HCT116 (cell line): ENCODE measurements at regions not wholly inside any gene's neighbourhood (a gene's known extent, or its start where the extent isn't known, plus 50 kb on each side); places are given as distances from the start of the nearest gene placed in this dataset.
A peak's percentile ranks its signal among the peaks of the same experiment; 100 is the strongest.

Experiments used
- ATAC-seq: fragments of 200-7000 bp; cut with Tn5 transposase; 2 replicates; pipeline ENCODE4 v1.9.1; 2020; ENCODE audit warnings: mild to moderate bottlenecking, moderate library complexity
- BruUV-seq: library from RNA; stranded (reverse); fragments of 400-500 nt; replicated peaks from 2 replicates; lab custom pipeline; 2021; lab: Mats Ljungman, UMichigan
- CTCF ChIA-PET: fragments of 300-600 bp; sonication (Branson Sonifier 250); formaldehyde crosslinking; loops from one replicate; lab custom pipeline; 2021; ENCODE audit warnings: antibody characterized with exemption; lab: Charles Lee
- POLR2A ChIA-PET: fragments of 300-600, 350-600 bp; sonication (Branson Sonifier 250); formaldehyde crosslinking; loops from one replicate; lab custom pipeline; 2021; ENCODE audit warnings: antibody characterized with exemption; lab: Charles Lee
- RAD21 ChIA-PET, 2 experiments: fragments of 300-600 bp; sonication (Branson Sonifier 250); formaldehyde crosslinking; loops; one replicate each; lab custom pipeline; 2023; ENCODE audit warnings: low total read pairs in 2 of 2; ENCODE audit not compliant: uncharacterized antibody in 2 of 2, unreplicated experiment in 2 of 2, low non-redundant PET in 1 of 2; lab: Charles Lee
- DNase-seq: peaks from one replicate; pipeline ENCODE4 v3.0.0-alpha.2; 2010; ENCODE audit warnings: low read depth, low spot score
- H2AFZ ChIP-seq: fragments of 200-600 bp; shearing (Covaris generic), sonication (generic); 2 replicates; pipeline ENCODE4 v1.6.1; 2017; ENCODE audit warnings: low read depth, mixed run types, mixed read lengths, antibody characterized with exemption, low read length; ENCODE audit not compliant: poor library complexity, severe bottlenecking
- H3K27ac ChIP-seq: 2 replicates; pipeline ENCODE4 v1.5.1; 2012; ENCODE audit warnings: low read depth, low read length
- H3K27me3 ChIP-seq: fragments of 200-600 bp; sonication (generic); 2 replicates; pipeline ENCODE4 v1.6.1; 2016; ENCODE audit warnings: mixed run types, low read length, mixed read lengths; ENCODE audit not compliant: insufficient read depth
- H3K36me3 ChIP-seq, 2 experiments: fragments of 200-500 bp in 1 of 2; fragments of 200-600 bp in 1 of 2; sonication (Bioruptor generic) in 1 of 2; sonication (generic) in 1 of 2; 2 replicates each; pipeline versions ENCODE4 v1.5.1 to v1.6.1; 2014 to 2016; ENCODE audit warnings: low read length in 2 of 2, inconsistent platforms in 1 of 2, mixed read lengths in 1 of 2, mixed run types in 1 of 2; ENCODE audit not compliant: insufficient read depth in 2 of 2, control insufficient read depth in 1 of 2
- H3K4me1 ChIP-seq, 2 experiments: fragments of 200-600 bp in 1 of 2; sonication (generic) in 1 of 2; 2 replicates each; pipeline versions ENCODE4 v1.5.1 to v1.6.1; 2012 to 2017; ENCODE audit warnings: low read length in 2 of 2, inconsistent platforms in 1 of 2, mild to moderate bottlenecking in 1 of 2, mixed read lengths in 1 of 2, mixed run types in 1 of 2, moderate library complexity in 1 of 2; ENCODE audit not compliant: insufficient read depth in 2 of 2, control insufficient read depth in 1 of 2
- H3K4me2 ChIP-seq: fragments of 200-600 bp; sonication (generic); 2 replicates; pipeline ENCODE4 v1.6.1; 2017; ENCODE audit warnings: mixed run types, low read length, mixed read lengths
- H3K4me3 ChIP-seq, 2 experiments: fragments of 200-600 bp in 1 of 2; sonication (generic) in 1 of 2; replicated peaks in 1 of 2; 2 replicates each; pipeline ENCODE4 v1.5.1; 2011 to 2016; ENCODE audit warnings: low read length in 2 of 2, control low read depth in 1 of 2, low read depth in 1 of 2, mild to moderate bottlenecking in 1 of 2, mixed read lengths in 1 of 2, mixed run types in 1 of 2
- H3K79me2 ChIP-seq: fragments of 200-600 bp; sonication (generic); 2 replicates; pipeline ENCODE4 v1.6.1; 2017; ENCODE audit warnings: mild to moderate bottlenecking, mixed run types, low read length, moderate library complexity, mixed read lengths; ENCODE audit not compliant: insufficient read depth
- H3K9ac ChIP-seq: fragments of 200-600 bp; sonication (generic); 2 replicates; pipeline ENCODE4 v1.6.1; 2016; ENCODE audit warnings: low read length, mixed read lengths
- H3K9me2 ChIP-seq: fragments of 200-600 bp; sonication (generic), shearing (Covaris generic); 2 replicates; pipeline ENCODE4 v1.6.1; 2017; ENCODE audit warnings: mixed run types, mild to moderate bottlenecking, moderate library complexity; ENCODE audit not compliant: insufficient read depth
- H3K9me3 ChIP-seq, 2 experiments: fragments of 200-500 bp in 1 of 2; fragments of 200-600 bp in 1 of 2; sonication (Bioruptor generic) in 1 of 2; sonication (generic) in 1 of 2; 2 replicates each; pipeline ENCODE4 v1.6.1; 2014 to 2017; ENCODE audit warnings: low read length in 2 of 2, mixed read lengths in 2 of 2, inconsistent platforms in 1 of 2, low read depth in 1 of 2, mild to moderate bottlenecking in 1 of 2, mixed run types in 1 of 2, moderate library complexity in 1 of 2; ENCODE audit not compliant: control insufficient read depth in 1 of 2, insufficient read depth in 1 of 2
- H4K20me1 ChIP-seq: fragments of 200-600 bp; sonication (generic), shearing (Covaris generic); 2 replicates; pipeline ENCODE4 v1.6.1; 2017; ENCODE audit warnings: mixed run types, mild to moderate bottlenecking, moderate library complexity; ENCODE audit not compliant: insufficient read depth
- CBX3 ChIP-seq: IDR thresholded peaks from 2 replicates; pipeline ENCODE4 v1.6.1; 2012; ENCODE audit warnings: low read depth
- CEBPB ChIP-seq: IDR thresholded peaks from 2 replicates; pipeline ENCODE4 v1.6.1; 2012; ENCODE audit warnings: low read depth
- EGR1 ChIP-seq: IDR thresholded peaks from 2 replicates; pipeline ENCODE4 v1.6.1; 2012; ENCODE audit warnings: low read depth
- ELF1 ChIP-seq: IDR thresholded peaks from 2 replicates; pipeline ENCODE4 v1.6.1; 2012; ENCODE audit warnings: low read depth, borderline replicate concordance
- JUND ChIP-seq: IDR thresholded peaks from 2 replicates; pipeline ENCODE4 v1.6.1; 2012
- POLR2AphosphoS5 ChIP-seq: IDR thresholded peaks from 2 replicates; pipeline ENCODE4 v1.6.1; 2011; ENCODE audit warnings: mild to moderate bottlenecking, low read depth, low read length, moderate library complexity
- SRF ChIP-seq: IDR thresholded peaks from 2 replicates; pipeline ENCODE4 v1.6.1; 2012; ENCODE audit warnings: low read depth
- TCF7L2 ChIP-seq: IDR thresholded peaks from 2 replicates; pipeline ENCODE4 v1.7.0; 2011; ENCODE audit warnings: borderline replicate concordance, inconsistent platforms; ENCODE audit not compliant: insufficient read depth, insufficient read length; ENCODE audit errors: extremely low read depth
- YY1 ChIP-seq: IDR thresholded peaks from 2 replicates; pipeline ENCODE4 v1.6.1; 2011; ENCODE audit warnings: low read length, low read depth, moderate library complexity, mild to moderate bottlenecking; ENCODE audit not compliant: insufficient replicate concordance; ENCODE audit errors: extremely low read depth
- intact Hi-C: fragments of 100-400 bp; cut with micrococcal nuclease; formaldehyde crosslinking; loops from 2 replicates; pipeline ENCODE4 v1.10.0; 2022

DNA sequence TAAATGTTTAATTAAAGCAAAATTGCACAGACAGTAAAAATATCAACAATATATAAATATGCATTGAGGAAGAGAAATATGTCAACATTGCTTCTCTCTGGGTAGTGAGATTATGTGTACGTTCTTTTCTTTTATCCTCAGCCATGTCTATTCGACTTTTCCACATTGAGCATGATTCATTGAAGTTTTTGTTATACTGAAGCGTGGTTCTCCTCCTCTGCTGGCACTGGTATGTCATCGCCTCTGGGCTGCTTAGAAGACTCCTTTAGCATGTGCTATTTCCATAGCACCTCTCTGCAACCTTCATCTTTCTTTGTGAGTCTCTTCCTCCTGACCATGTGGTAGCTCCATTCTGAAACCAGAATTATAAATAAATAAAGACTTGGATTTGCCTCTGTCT lies 65.8 kb upstream of the AKAP13 start (continued):
- no peak for TF ChIP-seq YY1
- TF ChIP-seq POLR2AphosphoS5: no peak
- no peak for TF ChIP-seq ELF1
- TF ChIP-seq JUND: no peak
- TF ChIP-seq CEBPB: no peak
- TF ChIP-seq, all 23 proteins: peak for 0

DNA sequence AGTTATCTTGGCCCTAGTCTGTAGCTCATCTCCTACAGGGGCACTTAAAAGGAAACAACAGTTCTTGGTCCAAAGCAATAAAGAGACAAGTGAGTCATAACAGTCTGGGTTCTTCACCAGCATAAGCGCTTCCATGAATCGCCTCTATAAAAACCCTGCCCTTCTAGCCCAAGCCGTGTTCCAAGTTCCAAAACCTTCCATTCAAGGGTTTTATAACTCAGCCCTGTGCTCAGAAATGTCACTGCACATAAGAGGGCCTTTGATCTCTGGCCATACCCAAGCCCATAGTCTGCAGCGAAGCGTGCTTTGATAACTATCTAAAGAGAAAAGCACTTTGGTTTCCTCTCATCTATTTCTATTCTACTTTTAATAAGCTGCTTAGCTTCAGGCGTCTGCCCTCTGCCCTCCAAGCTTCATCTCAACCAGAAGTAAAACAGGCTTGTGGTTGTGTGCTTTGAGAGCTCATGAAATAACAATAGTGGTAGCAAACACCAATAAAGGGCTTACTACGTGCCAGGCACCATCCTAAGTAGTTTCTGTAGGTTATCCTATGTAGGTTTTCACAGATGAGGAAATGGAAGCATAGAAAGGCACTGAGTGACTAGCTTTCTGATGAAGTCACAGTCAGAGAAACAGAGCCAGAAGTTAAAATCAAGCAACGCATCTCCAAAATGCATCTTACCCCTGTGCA lies 64.0 kb upstream of the AKAP13 start:
- intact Hi-C loops: no loop called here
- H3K27me3 ChIP-seq: no peaks in the 10 kb centered on the region
- no peak overlapping the region for H3K4me3 ChIP-seq
- POLR2A ChIA-PET: interaction anchor here (0.6 to 1.1 kb wide), 2 partner anchors 20 to 76 kb away, joined by 3 read pairs; no protein-coding TSS in a partner anchor
- no peaks in the 10 kb centered on the region for H4K20me1 ChIP-seq
- TF ChIP-seq SRF: no peak
- no peak for TF ChIP-seq CEBPB
- TF ChIP-seq JUND: no peak
- no peak for TF ChIP-seq CBX3
- TF ChIP-seq TCF7L2: peak; percentile 66
- no peak for TF ChIP-seq EGR1
- TF ChIP-seq, all 23 proteins: peak for 1
- RAD21 ChIA-PET: interaction anchor here in 1 of 2 experiments (0.8 to 1.0 kb wide), 2 partner anchors 15 to 20 kb away, joined by 3 read pairs; no protein-coding TSS in a partner anchor
- H3K27ac ChIP-seq: no peak overlapping the region
- no peaks in the 10 kb centered on the region for H3K79me2 ChIP-seq
- DNase-seq (peak; percentile 18), ATAC-seq (peak; percentile 47)
- H2AFZ ChIP-seq: peak overlapping the region; percentile 0
- no peaks in the 10 kb centered on the region for H3K9me2 ChIP-seq
- BruUV-seq: no TSS peak
- no peaks in the 10 kb centered on the region for H3K9me3 ChIP-seq
- H3K36me3 ChIP-seq: no peaks in the 10 kb centered on the region
- H3K4me1 ChIP-seq: peaks cover 32 to 34% of the 10 kb centered on the region in 2 experiments
- H3K9ac ChIP-seq: no peak overlapping the region
- H3K4me2 ChIP-seq: peak overlapping the region; percentile 5
- CTCF ChIA-PET: interaction anchor here (0.6 to 1.2 kb wide), 3 partner anchors 11 to 26 kb away, joined by 3 read pairs; no protein-coding TSS in a partner anchor
